ENCODE measurements at regions not wholly inside any gene's neighbourhood (a gene's known extent, or its start where the extent isn't known, plus 50 kb on each side); places are given as distances from the start of the nearest gene placed in this dataset.

DNA sequence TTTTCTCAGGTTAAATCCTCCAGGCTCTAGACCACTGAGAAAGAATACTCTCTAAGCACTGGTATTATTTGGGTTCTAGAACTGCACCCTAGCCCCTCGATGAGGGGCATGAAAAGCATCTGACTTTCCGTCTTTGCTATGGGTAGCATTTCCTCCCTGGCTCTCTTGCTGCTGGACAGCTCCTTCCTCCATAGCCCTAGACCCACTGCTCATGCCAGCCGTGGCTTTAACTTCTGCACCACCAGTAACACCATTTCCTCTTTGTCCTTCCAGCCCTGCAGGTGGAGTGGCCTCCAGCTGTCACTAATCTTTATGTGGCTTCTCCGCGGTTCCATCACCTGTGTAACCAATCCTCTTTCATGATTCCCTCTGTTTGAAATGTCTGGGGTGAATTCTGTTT lies 194.9 kb downstream of the SCP2D1 start:
- DNase-seq (ENCODE audit: insufficient read length, low spot score): no peak
- TF ChIP-seq, protein P1, sequence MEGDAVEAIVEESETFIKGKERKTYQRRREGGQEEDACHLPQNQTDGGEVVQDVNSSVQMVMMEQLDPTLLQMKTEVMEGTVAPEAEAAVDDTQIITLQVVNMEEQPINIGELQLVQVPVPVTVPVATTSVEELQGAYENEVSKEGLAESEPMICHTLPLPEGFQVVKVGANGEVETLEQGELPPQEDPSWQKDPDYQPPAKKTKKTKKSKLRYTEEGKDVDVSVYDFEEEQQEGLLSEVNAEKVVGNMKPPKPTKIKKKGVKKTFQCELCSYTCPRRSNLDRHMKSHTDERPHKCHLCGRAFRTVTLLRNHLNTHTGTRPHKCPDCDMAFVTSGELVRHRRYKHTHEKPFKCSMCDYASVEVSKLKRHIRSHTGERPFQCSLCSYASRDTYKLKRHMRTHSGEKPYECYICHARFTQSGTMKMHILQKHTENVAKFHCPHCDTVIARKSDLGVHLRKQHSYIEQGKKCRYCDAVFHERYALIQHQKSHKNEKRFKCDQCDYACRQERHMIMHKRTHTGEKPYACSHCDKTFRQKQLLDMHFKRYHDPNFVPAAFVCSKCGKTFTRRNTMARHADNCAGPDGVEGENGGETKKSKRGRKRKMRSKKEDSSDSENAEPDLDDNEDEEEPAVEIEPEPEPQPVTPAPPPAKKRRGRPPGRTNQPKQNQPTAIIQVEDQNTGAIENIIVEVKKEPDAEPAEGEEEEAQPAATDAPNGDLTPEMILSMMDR (IDR thresholded peaks at IDR 0.05; ENCODE audit: insufficient read depth, missing control alignments): no peak
- FAIRE-seq: no peak

DNA sequence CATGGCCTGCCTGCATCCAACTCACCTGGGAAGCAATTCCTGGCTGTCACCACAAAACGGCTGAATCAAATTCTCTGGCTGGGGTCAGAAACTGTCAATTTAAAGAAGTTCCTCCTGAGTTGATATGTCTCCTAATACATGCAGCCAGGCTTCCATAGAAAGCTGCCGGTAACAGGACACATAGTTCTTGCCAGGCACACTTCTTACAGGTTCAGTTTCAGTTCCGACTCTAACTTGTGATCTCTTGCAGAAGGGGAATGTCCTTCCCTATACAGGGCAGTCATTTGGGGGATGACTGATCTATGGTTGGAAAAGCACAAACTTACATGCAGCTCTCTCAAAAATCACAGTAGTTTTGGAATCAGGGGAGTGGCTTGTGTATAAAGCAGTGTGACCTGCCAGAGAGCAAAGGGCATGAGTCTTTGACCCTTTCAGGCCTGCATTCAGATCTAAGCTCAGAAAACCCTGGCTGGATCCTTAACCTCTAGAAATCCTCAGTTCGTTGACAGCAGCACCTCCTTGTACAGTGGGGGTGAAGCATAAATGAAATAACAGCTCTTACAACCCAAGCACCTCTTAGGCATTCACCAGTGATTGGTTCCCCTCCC lies 195.6 kb downstream of the SCP2D1 start:
- DNase-seq (ENCODE audit: insufficient read length, low spot score): no peak
- FAIRE-seq: no peak
- TF ChIP-seq, protein P1 (IDR thresholded peaks at IDR 0.05; ENCODE audit: insufficient read depth, missing control alignments): no peak

DNA sequence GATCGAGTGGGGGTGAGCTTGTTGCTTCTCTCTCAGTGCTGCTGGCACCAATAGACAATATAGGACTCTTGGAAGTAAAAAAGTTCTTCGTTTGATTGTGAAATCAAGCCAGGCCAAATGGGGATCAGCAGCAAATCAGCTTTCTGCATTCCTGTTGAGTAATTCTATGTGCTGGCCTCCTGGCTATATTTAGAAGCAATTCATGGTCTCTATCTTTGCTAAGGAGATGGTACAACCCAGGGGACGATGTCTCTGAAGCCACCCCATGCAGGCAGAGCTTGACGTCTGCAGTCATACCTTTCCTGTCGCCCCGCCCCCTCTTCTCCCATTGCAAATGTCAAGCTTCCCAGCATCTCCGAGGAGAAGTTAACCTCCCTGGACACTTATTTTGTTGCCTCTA lies 199.1 kb downstream of the SCP2D1 start:
- DNase-seq (ENCODE audit: insufficient read length, low spot score) (no peak), FAIRE-seq (no peak)
- TF ChIP-seq, protein P1 (IDR thresholded peaks at IDR 0.05; ENCODE audit: insufficient read depth, missing control alignments): no peak

DNA sequence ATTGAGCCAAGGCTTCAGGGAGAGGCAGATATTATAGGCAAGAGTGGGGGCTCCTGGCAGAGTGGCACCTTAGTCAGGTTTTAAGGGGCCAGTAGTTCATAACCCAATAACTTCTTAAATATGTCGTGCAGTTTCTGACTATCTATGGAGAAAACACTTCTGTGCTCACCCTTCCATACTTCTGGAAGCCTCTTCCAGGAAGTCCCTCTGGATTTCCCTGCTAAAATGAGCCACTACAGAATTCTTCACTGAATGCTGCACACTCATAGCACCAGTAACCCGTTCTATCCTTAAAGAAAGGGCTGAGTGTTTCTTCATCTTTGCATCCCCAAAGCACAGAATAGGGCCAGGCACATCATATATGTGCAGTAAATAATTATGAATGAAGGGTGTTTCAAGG lies 198.5 kb upstream of the SLC24A3 start:
- FAIRE-seq (no peak), DNase-seq (ENCODE audit: insufficient read length, low spot score) (no peak)
- TF ChIP-seq, protein P1 (IDR thresholded peaks at IDR 0.05; ENCODE audit: insufficient read depth, missing control alignments): no peak

DNA sequence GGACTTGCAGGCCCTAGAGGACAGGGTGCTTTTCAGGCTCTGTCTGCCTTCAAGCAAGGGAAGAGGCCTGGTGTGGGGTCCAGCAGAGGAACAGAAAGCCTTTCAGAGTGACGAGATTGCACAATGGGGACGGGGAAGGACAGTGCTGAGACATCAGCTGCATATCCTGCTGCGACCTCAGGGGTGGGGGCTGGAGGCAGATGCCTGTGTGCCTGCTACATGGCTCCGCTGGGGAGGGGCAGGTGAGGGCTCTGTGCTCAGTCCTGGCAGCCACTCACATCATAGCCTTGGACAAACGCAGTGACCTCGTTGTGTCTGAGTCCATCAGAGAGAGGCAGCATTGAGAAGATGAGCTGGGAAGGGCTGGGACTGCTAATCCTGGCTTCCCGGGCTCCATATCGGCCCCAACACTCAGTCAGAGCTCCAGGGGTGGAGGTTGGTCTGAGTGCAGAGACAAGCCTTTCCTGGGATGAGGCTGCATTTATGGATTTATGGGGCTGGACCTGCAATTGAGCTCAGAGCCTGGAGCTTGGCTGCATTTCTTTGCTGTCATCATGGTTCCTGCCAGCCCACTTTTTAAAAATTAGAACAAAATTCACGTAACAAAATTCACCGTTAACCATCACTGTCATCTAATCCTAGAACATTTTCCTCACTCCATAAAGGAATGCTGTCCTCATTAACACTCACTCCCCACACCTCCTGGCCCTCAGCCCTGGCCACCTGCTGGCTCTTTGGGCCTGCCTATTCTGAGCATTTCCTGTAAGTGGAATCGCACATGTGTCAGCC lies 196.9 kb upstream of the SLC24A3 start:
- no peak for DNase-seq (ENCODE audit: insufficient read length, low spot score)
- TF ChIP-seq, protein P1 (IDR thresholded peaks at IDR 0.05; ENCODE audit: insufficient read depth, missing control alignments): no peak
- no peak for FAIRE-seq

DNA sequence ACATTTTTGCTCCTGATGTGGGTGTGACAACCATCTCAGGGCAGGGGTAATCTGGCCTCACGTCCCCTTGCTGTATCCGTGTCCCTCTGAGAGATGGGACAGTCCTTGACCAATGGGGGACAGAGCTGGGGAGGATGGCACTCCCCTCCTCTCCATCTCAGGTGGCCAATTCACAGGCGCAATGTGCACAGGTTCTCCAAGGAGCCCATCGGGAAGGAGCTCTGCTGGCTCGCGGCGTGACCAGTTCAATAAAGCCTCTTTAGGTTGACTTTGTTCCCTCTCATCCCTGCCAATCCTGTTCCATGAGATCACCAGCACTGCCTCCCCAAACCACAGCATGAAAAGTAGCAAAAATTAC lies 196.3 kb upstream of the SLC24A3 start:
- DNase-seq (ENCODE audit: insufficient read length, low spot score) (no peak), FAIRE-seq (no peak)
- TF ChIP-seq, protein P1 (IDR thresholded peaks at IDR 0.05; ENCODE audit: insufficient read depth, missing control alignments): no peak

DNA sequence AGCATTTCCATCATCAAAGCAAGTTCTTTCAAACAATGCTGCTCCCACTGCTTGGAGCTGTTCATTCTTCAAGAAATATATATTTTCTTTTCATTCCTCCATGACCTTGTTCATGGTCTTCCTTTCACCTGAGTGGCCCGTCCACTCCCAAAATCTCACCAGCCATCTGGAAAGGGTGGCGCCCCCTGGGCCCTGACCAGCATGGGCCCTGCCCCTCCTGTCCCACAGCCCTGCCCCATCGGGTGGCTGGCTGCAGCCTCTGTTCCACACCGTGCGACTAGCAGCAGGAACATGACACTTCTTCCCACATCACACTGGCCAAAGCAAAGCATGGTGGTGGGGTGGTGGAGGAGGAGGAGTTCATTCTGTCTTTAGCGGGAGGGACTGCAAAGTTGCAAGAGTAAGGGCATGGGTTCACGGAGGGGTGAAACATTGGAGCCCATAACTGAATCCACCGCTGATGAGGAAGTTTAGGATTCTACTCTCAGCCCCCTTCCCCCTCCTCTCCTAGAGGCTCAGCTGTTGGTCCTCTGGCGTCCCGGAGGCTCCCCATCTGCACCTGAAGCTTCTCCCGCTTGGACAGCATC lies 195.2 kb upstream of the SLC24A3 start:
- TF ChIP-seq, protein P1 (IDR thresholded peaks at IDR 0.05; ENCODE audit: insufficient read depth, missing control alignments): no peak
- no peak for FAIRE-seq
- DNase-seq (ENCODE audit: insufficient read length, low spot score): no peak
